ENCODE measurements at regions not wholly inside any gene's neighbourhood (a gene's known extent, or its start where the extent isn't known, plus 50 kb on each side); places are given as distances from the start of the nearest gene placed in this dataset.

DNA sequence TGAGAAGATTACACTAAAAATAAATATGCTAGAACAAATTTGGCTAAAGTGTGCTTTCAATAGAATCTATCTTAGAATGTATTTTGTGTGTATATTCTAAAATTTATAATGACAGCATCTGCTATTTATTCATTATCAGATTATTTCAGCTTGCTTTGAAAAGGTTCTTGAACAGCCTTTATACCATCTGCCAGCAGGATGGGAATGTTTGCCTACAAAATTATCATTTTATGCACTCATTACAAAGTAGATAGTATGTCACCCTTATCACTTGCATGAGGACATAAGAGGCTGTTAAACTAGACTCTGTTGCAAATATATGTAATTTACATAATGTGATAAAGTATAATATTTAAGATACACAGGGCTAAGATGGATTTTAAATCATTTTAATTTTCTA, 1286.9 kb upstream of the PCDH20 start:
- ATAC-seq: no peak; the same call in 2 of the 3 replicates
- peak; percentile 19; the same call in 1 of the 2 replicates for TF ChIP-seq ISL1 (CRISPR knock-in tag; IDR thresholded peaks at IDR 0.05)
- TF ChIP-seq, protein P1, sequence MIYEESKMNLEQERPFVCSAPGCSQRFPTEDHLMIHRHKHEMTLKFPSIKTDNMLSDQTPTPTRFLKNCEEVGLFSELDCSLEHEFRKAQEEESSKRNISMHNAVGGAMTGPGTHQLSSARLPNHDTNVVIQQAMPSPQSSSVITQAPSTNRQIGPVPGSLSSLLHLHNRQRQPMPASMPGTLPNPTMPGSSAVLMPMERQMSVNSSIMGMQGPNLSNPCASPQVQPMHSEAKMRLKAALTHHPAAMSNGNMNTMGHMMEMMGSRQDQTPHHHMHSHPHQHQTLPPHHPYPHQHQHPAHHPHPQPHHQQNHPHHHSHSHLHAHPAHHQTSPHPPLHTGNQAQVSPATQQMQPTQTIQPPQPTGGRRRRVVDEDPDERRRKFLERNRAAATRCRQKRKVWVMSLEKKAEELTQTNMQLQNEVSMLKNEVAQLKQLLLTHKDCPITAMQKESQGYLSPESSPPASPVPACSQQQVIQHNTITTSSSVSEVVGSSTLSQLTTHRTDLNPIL (CRISPR knock-in tag; IDR thresholded peaks at IDR 0.05; ENCODE audit: low read depth): no peak
- TF ChIP-seq ZNF70 (CRISPR knock-in tag; IDR thresholded peaks at IDR 0.05): no peak
- TF ChIP-seq, protein P2, sequence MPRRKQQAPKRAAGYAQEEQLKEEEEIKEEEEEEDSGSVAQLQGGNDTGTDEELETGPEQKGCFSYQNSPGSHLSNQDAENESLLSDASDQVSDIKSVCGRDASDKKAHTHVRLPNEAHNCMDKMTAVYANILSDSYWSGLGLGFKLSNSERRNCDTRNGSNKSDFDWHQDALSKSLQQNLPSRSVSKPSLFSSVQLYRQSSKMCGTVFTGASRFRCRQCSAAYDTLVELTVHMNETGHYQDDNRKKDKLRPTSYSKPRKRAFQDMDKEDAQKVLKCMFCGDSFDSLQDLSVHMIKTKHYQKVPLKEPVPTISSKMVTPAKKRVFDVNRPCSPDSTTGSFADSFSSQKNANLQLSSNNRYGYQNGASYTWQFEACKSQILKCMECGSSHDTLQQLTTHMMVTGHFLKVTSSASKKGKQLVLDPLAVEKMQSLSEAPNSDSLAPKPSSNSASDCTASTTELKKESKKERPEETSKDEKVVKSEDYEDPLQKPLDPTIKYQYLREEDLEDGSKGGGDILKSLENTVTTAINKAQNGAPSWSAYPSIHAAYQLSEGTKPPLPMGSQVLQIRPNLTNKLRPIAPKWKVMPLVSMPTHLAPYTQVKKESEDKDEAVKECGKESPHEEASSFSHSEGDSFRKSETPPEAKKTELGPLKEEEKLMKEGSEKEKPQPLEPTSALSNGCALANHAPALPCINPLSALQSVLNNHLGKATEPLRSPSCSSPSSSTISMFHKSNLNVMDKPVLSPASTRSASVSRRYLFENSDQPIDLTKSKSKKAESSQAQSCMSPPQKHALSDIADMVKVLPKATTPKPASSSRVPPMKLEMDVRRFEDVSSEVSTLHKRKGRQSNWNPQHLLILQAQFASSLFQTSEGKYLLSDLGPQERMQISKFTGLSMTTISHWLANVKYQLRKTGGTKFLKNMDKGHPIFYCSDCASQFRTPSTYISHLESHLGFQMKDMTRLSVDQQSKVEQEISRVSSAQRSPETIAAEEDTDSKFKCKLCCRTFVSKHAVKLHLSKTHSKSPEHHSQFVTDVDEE (CRISPR knock-in tag; IDR thresholded peaks at IDR 0.05): peak; percentile 75
- peak; percentile 79 for TF ChIP-seq TCF4 (CRISPR knock-in tag; IDR thresholded peaks at IDR 0.05; ENCODE audit: borderline replicate concordance)

DNA sequence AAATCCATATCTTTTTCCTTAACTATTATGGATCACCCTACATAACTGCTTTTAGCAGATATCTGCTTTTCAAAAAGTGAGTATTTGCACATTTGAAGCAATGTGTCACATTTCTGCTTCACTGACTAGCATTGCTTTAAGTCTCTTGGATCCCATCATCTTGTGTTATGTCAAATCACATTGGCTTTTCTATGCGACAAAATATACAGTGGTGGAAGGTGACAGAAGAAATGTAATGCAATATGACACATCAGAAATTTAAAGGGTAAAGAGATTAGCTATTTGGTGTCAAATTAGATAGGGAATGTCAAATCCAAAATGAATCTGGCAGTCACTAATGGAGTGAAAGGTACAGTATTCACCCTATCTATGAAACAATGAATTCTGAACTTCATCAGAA, 1282.1 kb upstream of the PCDH20 start:
- TF ChIP-seq ZFP3 (CRISPR knock-in tag; IDR thresholded peaks at IDR 0.05): no peak
- TF ChIP-seq ZNF70 (CRISPR knock-in tag; IDR thresholded peaks at IDR 0.05): no peak
- TF ChIP-seq RARB (CRISPR knock-in tag; IDR thresholded peaks at IDR 0.05): no peak
- no peak for TF ChIP-seq ESRRG (CRISPR knock-in tag; IDR thresholded peaks at IDR 0.05)
- no peak for TF ChIP-seq ZNF8 (CRISPR knock-in tag; IDR thresholded peaks at IDR 0.05)
- no peak for TF ChIP-seq ZNF565 (CRISPR knock-in tag; conservative IDR thresholded peaks at IDR 0.05; ENCODE audit: low read depth)
- no peak for TF ChIP-seq OSR1 (CRISPR knock-in tag; IDR thresholded peaks at IDR 0.05)
- TF ChIP-seq ZFP30 (CRISPR knock-in tag; IDR thresholded peaks at IDR 0.05): no peak
- TF ChIP-seq ISL1 (CRISPR knock-in tag; IDR thresholded peaks at IDR 0.05): no peak
- TF ChIP-seq TCF4 (CRISPR knock-in tag; IDR thresholded peaks at IDR 0.05; ENCODE audit: borderline replicate concordance): no peak
- no peak for TF ChIP-seq PPARA (CRISPR knock-in tag; IDR thresholded peaks at IDR 0.05; ENCODE audit: borderline replicate concordance)
- TF ChIP-seq, protein P3, sequence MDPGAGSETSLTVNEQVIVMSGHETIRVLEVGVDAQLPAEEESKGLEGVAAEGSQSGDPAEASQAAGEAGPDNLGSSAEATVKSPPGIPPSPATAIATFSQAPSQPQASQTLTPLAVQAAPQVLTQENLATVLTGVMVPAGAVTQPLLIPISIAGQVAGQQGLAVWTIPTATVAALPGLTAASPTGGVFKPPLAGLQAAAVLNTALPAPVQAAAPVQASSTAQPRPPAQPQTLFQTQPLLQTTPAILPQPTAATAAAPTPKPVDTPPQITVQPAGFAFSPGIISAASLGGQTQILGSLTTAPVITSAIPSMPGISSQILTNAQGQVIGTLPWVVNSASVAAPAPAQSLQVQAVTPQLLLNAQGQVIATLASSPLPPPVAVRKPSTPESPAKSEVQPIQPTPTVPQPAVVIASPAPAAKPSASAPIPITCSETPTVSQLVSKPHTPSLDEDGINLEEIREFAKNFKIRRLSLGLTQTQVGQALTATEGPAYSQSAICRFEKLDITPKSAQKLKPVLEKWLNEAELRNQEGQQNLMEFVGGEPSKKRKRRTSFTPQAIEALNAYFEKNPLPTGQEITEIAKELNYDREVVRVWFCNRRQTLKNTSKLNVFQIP (CRISPR knock-in tag; IDR thresholded peaks at IDR 0.05; ENCODE audit: borderline replicate concordance, low read depth): no peak
- no peak for ATAC-seq

DNA sequence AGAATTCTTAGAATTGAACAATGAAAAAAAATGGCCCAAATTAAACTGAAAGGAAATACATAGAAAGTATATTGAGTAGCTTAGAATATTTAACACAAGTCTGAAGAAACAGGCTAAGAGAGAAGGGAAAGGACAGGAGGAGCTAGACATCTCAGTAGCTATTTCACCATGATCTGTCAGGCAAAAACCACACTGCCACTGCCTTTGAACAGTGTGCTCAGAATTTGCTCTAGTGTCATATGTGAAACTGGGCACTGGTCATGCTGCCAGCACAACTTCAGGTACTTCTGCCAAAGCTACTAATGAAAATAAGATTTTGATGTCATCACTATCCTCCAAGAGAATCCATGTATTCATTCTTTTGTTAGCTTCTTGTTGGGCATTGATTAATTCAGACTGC, 1280.8 kb upstream of the PCDH20 start:
- no peak for TF ChIP-seq ZFP30 (CRISPR knock-in tag; IDR thresholded peaks at IDR 0.05)
- TF ChIP-seq ISL1 (CRISPR knock-in tag; IDR thresholded peaks at IDR 0.05): no peak
- no peak for TF ChIP-seq SNAI2 (CRISPR knock-in tag; IDR thresholded peaks at IDR 0.05)
- TF ChIP-seq ZFP3 (CRISPR knock-in tag; IDR thresholded peaks at IDR 0.05): no peak
- no peak for TF ChIP-seq RARB (CRISPR knock-in tag; IDR thresholded peaks at IDR 0.05)
- TF ChIP-seq, protein P1 (CRISPR knock-in tag; IDR thresholded peaks at IDR 0.05; ENCODE audit: low read depth): no peak
- TF ChIP-seq TCF4 (CRISPR knock-in tag; IDR thresholded peaks at IDR 0.05; ENCODE audit: borderline replicate concordance): no peak
- no peak for TF ChIP-seq GLIS3 (CRISPR knock-in tag; IDR thresholded peaks at IDR 0.05)
- no peak for ATAC-seq

DNA sequence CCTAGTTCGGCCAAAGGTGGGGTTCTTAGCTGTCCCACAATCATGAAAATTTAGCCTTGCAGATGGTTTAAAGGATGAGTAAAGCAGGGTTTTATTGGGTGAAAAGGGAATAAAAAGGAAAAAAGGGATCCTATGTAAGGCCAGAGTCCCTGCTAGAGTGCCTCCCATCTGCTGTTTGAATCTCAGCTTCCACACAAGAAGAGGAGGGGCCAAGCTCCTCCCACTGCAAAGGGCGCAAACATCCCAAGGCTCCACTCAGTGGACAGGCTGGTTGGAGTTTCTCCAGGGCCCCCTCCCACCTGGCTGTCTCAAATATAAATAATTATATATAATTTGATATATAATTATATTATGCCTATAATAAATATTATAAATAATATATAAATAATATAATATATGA, 1272.1 kb upstream of the PCDH20 start:
- ATAC-seq: no peak
- TF ChIP-seq PPARA (CRISPR knock-in tag; IDR thresholded peaks at IDR 0.05; ENCODE audit: borderline replicate concordance) (no peak), BACH2 (CRISPR knock-in tag; IDR thresholded peaks at IDR 0.05; ENCODE audit: borderline replicate concordance) (no peak), ZFP3 (CRISPR knock-in tag; IDR thresholded peaks at IDR 0.05) (no peak), ESRRG (CRISPR knock-in tag; IDR thresholded peaks at IDR 0.05) (no peak), GLIS3 (CRISPR knock-in tag; IDR thresholded peaks at IDR 0.05) (no peak), ZNF8 (CRISPR knock-in tag; IDR thresholded peaks at IDR 0.05) (no peak)
- TF ChIP-seq, protein P2 (CRISPR knock-in tag; IDR thresholded peaks at IDR 0.05): no peak
- TF ChIP-seq, protein P4, sequence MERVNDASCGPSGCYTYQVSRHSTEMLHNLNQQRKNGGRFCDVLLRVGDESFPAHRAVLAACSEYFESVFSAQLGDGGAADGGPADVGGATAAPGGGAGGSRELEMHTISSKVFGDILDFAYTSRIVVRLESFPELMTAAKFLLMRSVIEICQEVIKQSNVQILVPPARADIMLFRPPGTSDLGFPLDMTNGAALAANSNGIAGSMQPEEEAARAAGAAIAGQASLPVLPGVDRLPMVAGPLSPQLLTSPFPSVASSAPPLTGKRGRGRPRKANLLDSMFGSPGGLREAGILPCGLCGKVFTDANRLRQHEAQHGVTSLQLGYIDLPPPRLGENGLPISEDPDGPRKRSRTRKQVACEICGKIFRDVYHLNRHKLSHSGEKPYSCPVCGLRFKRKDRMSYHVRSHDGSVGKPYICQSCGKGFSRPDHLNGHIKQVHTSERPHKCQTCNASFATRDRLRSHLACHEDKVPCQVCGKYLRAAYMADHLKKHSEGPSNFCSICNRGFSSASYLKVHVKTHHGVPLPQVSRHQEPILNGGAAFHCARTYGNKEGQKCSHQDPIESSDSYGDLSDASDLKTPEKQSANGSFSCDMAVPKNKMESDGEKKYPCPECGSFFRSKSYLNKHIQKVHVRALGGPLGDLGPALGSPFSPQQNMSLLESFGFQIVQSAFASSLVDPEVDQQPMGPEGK (CRISPR knock-in tag; IDR thresholded peaks at IDR 0.05; ENCODE audit: borderline replicate concordance): no peak
